Vagina (tissue), 2 donors: ENCODE measurements at regions not wholly inside any gene's neighbourhood (a gene's known extent, or its start where the extent isn't known, plus 50 kb on each side); places are given as distances from the start of the nearest gene placed in this dataset.

Experiments
- CTCF ChIP-seq, 3 experiments: fragments of 450-650 bp in 2 of 3; fragments of 200-600 bp in 1 of 3; sonication (generic) in 1 of 3; IDR thresholded peaks; one replicate each; pipeline ENCODE4 v1.5.1; 2017 to 2019; ENCODE audit warnings: antibody characterized with exemption in 3 of 3, mild to moderate bottlenecking in 2 of 3, moderate library complexity in 2 of 3
- POLR2A ChIP-seq, 2 donors: fragments of 450-650 bp; IDR thresholded peaks; one replicate each; pipeline ENCODE4 v1.6.1; 2017; ENCODE audit warnings: antibody characterized with exemption in 2 of 2, mild to moderate bottlenecking in 2 of 2, moderate library complexity in 2 of 2
- POLR2AphosphoS5 ChIP-seq, 2 donors: sonication (generic); formaldehyde crosslinking; IDR thresholded peaks; one replicate each; pipeline ENCODE4 v1.9.0; 2017; ENCODE audit warnings: antibody characterized with exemption in 2 of 2, mild to moderate bottlenecking in 2 of 2, low read depth in 1 of 2; ENCODE audit not compliant: insufficient read depth in 1 of 2

- TF ChIP-seq CTCF (IDR thresholded peaks at IDR 0.05): no peak
- TF ChIP-seq POLR2AphosphoS5 (IDR thresholded peaks at IDR 0.05; ENCODE audit: insufficient read depth in 1 of 2, low read depth in 1 of 2): no peak
- no peak for TF ChIP-seq POLR2A (IDR thresholded peaks at IDR 0.05)
Measured at GRCh38 chr12:87928031-87928430, 101.2 kb downstream of the C12orf50 start.
